ENCODE measurements at regions not wholly inside any gene's neighbourhood (a gene's known extent, or its start where the extent isn't known, plus 50 kb on each side); places are given as distances from the start of the nearest gene placed in this dataset.

- intact Hi-C loops (cut with micrococcal nuclease) = no loop called here
- BruUV-seq (replicated peaks) = no TSS peak
- Histone ChIP-seq H3K9ac (ENCODE audit: insufficient read depth in 1 of 2, low read depth in 2 of 2, low read length in 2 of 2) (no peak overlapping the region), H3K4me1 (replicated peaks in 1 of 2; ENCODE audit: control insufficient read depth in 2 of 2, insufficient read depth in 2 of 2, low read length in 2 of 2) (no peaks in the 10 kb centered on the region), H3K27me3 (ENCODE audit: control insufficient read depth in 2 of 2, insufficient read depth in 2 of 2, low read length in 2 of 2) (no peaks in the 10 kb centered on the region; a peak in 1 of 5 replicates), H3K36me3 (ENCODE audit: control insufficient read depth, insufficient read depth, low read length) (no peaks in the 10 kb centered on the region), H3K27ac (ENCODE audit: extremely low read depth, low read depth, low read length) (no peak overlapping the region), H3K4me2 (ENCODE audit: insufficient read depth, low read length) (no peak overlapping the region), H3K9me1 (ENCODE audit: control insufficient read depth, insufficient read depth, low read length) (no peaks in the 10 kb centered on the region), H3K9me3 (replicated peaks; ENCODE audit: control insufficient read depth, insufficient read depth, low read depth, low read length) (no peaks in the 10 kb centered on the region), H3K4me3 (no peak overlapping the region), H3K79me2 (ENCODE audit: control insufficient read depth, insufficient read depth, low read length) (no peaks in the 10 kb centered on the region), H4K20me1 (replicated peaks; ENCODE audit: control insufficient read depth, insufficient read depth, low read length) (no peaks in the 10 kb centered on the region), H2AFZ (ENCODE audit: low read depth, low read length) (no peak overlapping the region)
- TF ChIP-seq CXXC5 (CRISPR knock-in tag; IDR thresholded peaks at IDR 0.05) = no peak
- TF ChIP-seq PRMT5 (CRISPR knock-in tag; IDR thresholded peaks at IDR 0.05) = no peak
- no peak for TF ChIP-seq ZNF408 (CRISPR knock-in tag; IDR thresholded peaks at IDR 0.05; ENCODE audit: low read depth)
- no peak for TF ChIP-seq NFIX (CRISPR knock-in tag; IDR thresholded peaks at IDR 0.05; ENCODE audit: low read depth)
- TF ChIP-seq SRSF1 (IDR thresholded peaks at IDR 0.05; ENCODE audit: low read depth, low read length) = no peak
- TF ChIP-seq PKNOX1 (IDR thresholded peaks at IDR 0.05) = no peak
- no peak for TF ChIP-seq MTA3 (IDR thresholded peaks at IDR 0.05; ENCODE audit: borderline replicate concordance)
- WGBS (ENCODE audit: insufficient coverage, low coverage, missing lambda C conversion rate) = 0% methylated on average over 1 of the region's 1 CpG
- FAIRE-seq (no peak), DNase-seq (ENCODE audit: extremely low read depth in 1 of 4, low spot score in 3 of 4) (no peak), ATAC-seq (no peak)
- in situ Hi-C loops (cut with MboI) = no loop called here
- ChIA-PET CTCF (ENCODE audit: low intra/inter-chr PET ratio) (no interaction called here), POLR2A (no interaction called here)
Measured at GRCh38 chr13:97520061-97520460, 86.1 kb downstream of the RAP2A start.

Measured in K562 (cell line).